Upper lobe of left lung (tissue), 6 donors: ENCODE measurements at regions not wholly inside any gene's neighbourhood (a gene's known extent, or its start where the extent isn't known, plus 50 kb on each side); places are given as distances from the start of the nearest gene placed in this dataset.

ENCODE experiments used
- ATAC-seq, 2 donors: fragments of 200-7000 bp; cut with Tn5 transposase; one replicate each; pipeline ENCODE4 v1.9.1; 2022; ENCODE audit warnings: mild to moderate bottlenecking in 2 of 2, moderate library complexity in 2 of 2; ENCODE audit not compliant: low FRiP score in 2 of 2
- DNase-seq, 2 donors: peaks; one replicate each; pipeline ENCODE4 v3.0.0-alpha.2; 2019 to 2020
- H3K27ac ChIP-seq, 4 donors: fragments of 200-600 bp; sonication (generic); one replicate each; pipeline ENCODE4 v1.5.1; 2016 to 2019
- H3K27me3 ChIP-seq, 4 donors: fragments of 200-600 bp; sonication (generic); one replicate each; pipeline ENCODE4 v1.5.1; 2017 to 2019
- H3K36me3 ChIP-seq, 4 donors: fragments of 200-600 bp; sonication (generic); one replicate each; pipeline ENCODE4 v1.5.1; 2016 to 2019
- H3K4me1 ChIP-seq, 4 donors: fragments of 200-600 bp; sonication (generic); one replicate each; pipeline ENCODE4 v1.5.1; 2018 to 2019
- H3K4me3 ChIP-seq, 4 donors: fragments of 200-600 bp; sonication (generic); one replicate each; pipeline ENCODE4 v1.5.1; 2017 to 2019; ENCODE audit warnings: mild to moderate bottlenecking in 2 of 4, moderate library complexity in 1 of 4
- H3K9me3 ChIP-seq, 4 donors: fragments of 200-600 bp; sonication (generic); one replicate each; pipeline ENCODE4 v1.5.1; 2018 to 2019
- EP300 ChIP-seq, 4 donors: sonication (generic); formaldehyde crosslinking; IDR thresholded peaks; one replicate each; pipeline ENCODE4 v1.5.1; 2017; ENCODE audit warnings: antibody characterized with exemption in 4 of 4, control low read depth in 2 of 4
- POLR2A ChIP-seq, 4 donors: fragments of 450-650 bp; IDR thresholded peaks; one replicate each; pipeline ENCODE4 v1.5.1; 2016 to 2017; ENCODE audit warnings: antibody characterized with exemption in 4 of 4, mild to moderate bottlenecking in 2 of 4
- POLR2AphosphoS5 ChIP-seq, 2 donors: sonication (generic); formaldehyde crosslinking; IDR thresholded peaks; one replicate each; pipeline ENCODE4 v1.5.1; 2017; ENCODE audit warnings: antibody characterized with exemption in 2 of 2
- WGBS, 2 donors: methylation state at CpG; one replicate each; pipeline ENCODE4 v1.1.5; 2017 to 2018; 5-methylcytosine and 5-hydroxymethylcytosine counted together
- TF ChIP-seq, protein P1 (sequence below), 6 experiments: fragments of 450-650 bp in 4 of 6; fragments of 200-600 bp in 2 of 6; sonication (generic) in 2 of 6; IDR thresholded peaks; one replicate each; pipeline ENCODE4 v1.5.1; 2016 to 2019; ENCODE audit warnings: antibody characterized with exemption in 6 of 6
- donor health status: DM: no; HTN: no; CAD: no; lungs with moderate emphysema.
- donor health status: DM: no; HTN: yes; CAD: no; lungs with severe emphysema.

DNA sequence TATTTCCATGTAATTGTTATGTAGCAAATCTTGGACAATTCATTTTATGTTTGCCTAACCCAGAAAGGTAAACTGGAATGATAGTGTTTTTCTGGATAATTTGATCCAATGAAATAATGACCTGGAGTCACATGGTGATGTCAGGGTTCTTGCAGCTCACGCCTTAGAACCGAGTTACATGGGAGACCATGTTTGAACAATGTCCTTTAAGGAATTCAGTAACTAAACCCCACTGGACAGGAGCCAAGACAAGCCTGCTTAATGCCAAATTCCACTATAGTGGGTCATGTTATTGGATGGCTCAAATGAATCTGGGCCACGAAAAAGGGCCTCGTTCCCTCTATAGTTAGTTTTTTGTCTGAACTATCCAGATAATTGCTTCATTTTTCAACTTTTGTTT lies 255.8 kb upstream of the HMGA2 start:
- Histone ChIP-seq H3K9me3 (no peaks in the 10 kb centered on the region), H3K27ac (no peak overlapping the region), H3K4me3 (no peak overlapping the region), H3K4me1 (no peaks in the 10 kb centered on the region), H3K27me3 (no peaks in the 10 kb centered on the region), H3K36me3 (no peaks in the 10 kb centered on the region)
- no peak for DNase-seq
- no peak for ATAC-seq
- TF ChIP-seq POLR2A (IDR thresholded peaks at IDR 0.05) (no peak), POLR2AphosphoS5 (IDR thresholded peaks at IDR 0.05) (no peak)
- WGBS, 2 donors, result 69 to 76% methylated on average over 4 of the region's 4 CpGs

DNA sequence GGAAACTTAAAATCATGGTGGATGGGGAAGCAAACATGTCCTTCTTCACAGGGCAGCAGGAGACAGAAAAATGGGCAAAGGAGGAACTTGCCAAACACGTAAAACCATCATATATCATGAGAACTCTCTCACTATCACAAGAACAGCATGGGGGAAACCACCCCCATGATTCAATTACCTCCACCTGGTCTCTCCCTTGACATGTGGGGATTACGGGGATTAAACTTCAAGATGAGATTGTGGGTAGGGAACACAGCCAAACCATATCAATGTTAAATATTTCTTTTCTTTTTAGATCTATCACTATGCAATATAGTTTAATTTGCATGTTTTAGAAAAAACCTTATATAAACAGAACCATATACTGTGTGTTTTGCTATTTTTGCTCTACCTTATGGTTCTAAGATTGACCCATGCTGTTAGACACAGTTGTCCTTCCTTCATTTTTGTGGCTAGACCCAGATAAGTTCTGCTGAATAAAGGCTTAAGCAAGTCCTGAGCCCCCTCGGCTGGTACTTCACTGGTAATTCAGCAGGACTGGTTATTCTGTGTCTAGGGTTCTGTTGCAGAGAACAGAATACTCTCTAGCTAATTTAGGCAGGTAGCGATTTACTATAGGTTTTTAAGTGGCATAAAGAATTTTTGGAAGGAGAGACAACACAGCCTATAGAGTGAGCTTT lies 253.7 kb upstream of the HMGA2 start:
- TF ChIP-seq POLR2A (IDR thresholded peaks at IDR 0.05) (no peak), EP300 (IDR thresholded peaks at IDR 0.05) (no peak), POLR2AphosphoS5 (IDR thresholded peaks at IDR 0.05) (no peak)
- TF ChIP-seq, protein P1, sequence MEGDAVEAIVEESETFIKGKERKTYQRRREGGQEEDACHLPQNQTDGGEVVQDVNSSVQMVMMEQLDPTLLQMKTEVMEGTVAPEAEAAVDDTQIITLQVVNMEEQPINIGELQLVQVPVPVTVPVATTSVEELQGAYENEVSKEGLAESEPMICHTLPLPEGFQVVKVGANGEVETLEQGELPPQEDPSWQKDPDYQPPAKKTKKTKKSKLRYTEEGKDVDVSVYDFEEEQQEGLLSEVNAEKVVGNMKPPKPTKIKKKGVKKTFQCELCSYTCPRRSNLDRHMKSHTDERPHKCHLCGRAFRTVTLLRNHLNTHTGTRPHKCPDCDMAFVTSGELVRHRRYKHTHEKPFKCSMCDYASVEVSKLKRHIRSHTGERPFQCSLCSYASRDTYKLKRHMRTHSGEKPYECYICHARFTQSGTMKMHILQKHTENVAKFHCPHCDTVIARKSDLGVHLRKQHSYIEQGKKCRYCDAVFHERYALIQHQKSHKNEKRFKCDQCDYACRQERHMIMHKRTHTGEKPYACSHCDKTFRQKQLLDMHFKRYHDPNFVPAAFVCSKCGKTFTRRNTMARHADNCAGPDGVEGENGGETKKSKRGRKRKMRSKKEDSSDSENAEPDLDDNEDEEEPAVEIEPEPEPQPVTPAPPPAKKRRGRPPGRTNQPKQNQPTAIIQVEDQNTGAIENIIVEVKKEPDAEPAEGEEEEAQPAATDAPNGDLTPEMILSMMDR (IDR thresholded peaks at IDR 0.05), result no peak
- H3K9me3 ChIP-seq, result peaks cover 0 to 7% (median 1%) of the 10 kb centered on the region in 4 donors
- ATAC-seq (no peak), DNase-seq (no peak)
- no peak overlapping the region for H3K4me3 ChIP-seq
- no peaks in the 10 kb centered on the region for H3K27me3 ChIP-seq
- H3K27ac ChIP-seq, result no peak overlapping the region
- H3K36me3 ChIP-seq, result no peaks in the 10 kb centered on the region
- H3K4me1 ChIP-seq, result no peaks in the 10 kb centered on the region
- WGBS, 2 donors, result 89 to 91% methylated on average over 4 of the region's 4 CpGs

DNA sequence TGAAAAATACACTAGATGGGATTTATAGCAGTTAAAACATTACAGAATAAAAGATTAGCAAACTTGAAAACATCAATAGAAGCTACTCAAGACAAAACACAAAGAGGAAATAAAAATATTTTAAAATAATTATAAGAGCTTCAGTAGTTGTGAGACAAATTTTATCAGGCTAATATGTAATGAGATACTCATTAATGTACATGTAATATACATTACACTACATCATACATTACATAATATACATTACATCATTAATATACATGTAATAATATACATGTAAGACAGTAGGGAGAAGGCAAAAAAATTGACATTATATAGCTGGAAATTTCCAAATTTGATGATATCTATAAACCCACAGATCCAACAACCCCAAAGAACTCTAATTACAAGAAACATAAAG lies 249.4 kb upstream of the HMGA2 start:
- TF ChIP-seq EP300 (IDR thresholded peaks at IDR 0.05) (no peak), POLR2A (IDR thresholded peaks at IDR 0.05) (no peak), POLR2AphosphoS5 (IDR thresholded peaks at IDR 0.05) (no peak)
- TF ChIP-seq, protein P1 (IDR thresholded peaks at IDR 0.05), result no peak
- no peak for ATAC-seq
- no peak overlapping the region for H3K4me3 ChIP-seq
- no peaks in the 10 kb centered on the region for H3K4me1 ChIP-seq
- no peaks in the 10 kb centered on the region for H3K36me3 ChIP-seq
- H3K27me3 ChIP-seq, result no peaks in the 10 kb centered on the region
- no peak overlapping the region for H3K27ac ChIP-seq
- no peak for DNase-seq
- peaks cover 0 to 7% (median 1%) of the 10 kb centered on the region in 4 donors for H3K9me3 ChIP-seq

- no peak overlapping the region for H3K27ac ChIP-seq
- TF ChIP-seq POLR2AphosphoS5 (IDR thresholded peaks at IDR 0.05), result no peak
- TF ChIP-seq EP300 (IDR thresholded peaks at IDR 0.05), result no peak
- TF ChIP-seq POLR2A (IDR thresholded peaks at IDR 0.05), result no peak
- TF ChIP-seq, protein P1 (IDR thresholded peaks at IDR 0.05), result no peak
- no peak overlapping the region for H3K4me3 ChIP-seq
- no peaks in the 10 kb centered on the region for H3K9me3 ChIP-seq
- H3K4me1 ChIP-seq, result no peaks in the 10 kb centered on the region
- DNase-seq (no peak), ATAC-seq (no peak)
- WGBS, 2 donors, result 90 to 95% methylated on average over 3 of the region's 3 CpGs
- H3K27me3 ChIP-seq, result no peaks in the 10 kb centered on the region
- H3K36me3 ChIP-seq, result no peaks in the 10 kb centered on the region
Observed at GRCh38 chr12:65584016-65584415, 240.3 kb upstream of the HMGA2 start.

- no peak overlapping the region for H3K4me3 ChIP-seq
- TF ChIP-seq POLR2AphosphoS5 (IDR thresholded peaks at IDR 0.05), result no peak
- H3K9me3 ChIP-seq, result no peaks in the 10 kb centered on the region
- ATAC-seq (no peak), DNase-seq (no peak)
- H3K27me3 ChIP-seq, result no peaks in the 10 kb centered on the region
- 51 to 63% methylated on average over 3 of the region's 3 CpGs for WGBS, 2 donors
- no peaks in the 10 kb centered on the region for H3K36me3 ChIP-seq
- no peaks in the 10 kb centered on the region for H3K4me1 ChIP-seq
- no peak overlapping the region for H3K27ac ChIP-seq
Observed at GRCh38 chr12:65585648-65586602, 238.4 kb upstream of the HMGA2 start.
